ENCODE measurements at regions not wholly inside any gene's neighbourhood (a gene's known extent, or its start where the extent isn't known, plus 50 kb on each side); places are given as distances from the start of the nearest gene placed in this dataset.

DNA sequence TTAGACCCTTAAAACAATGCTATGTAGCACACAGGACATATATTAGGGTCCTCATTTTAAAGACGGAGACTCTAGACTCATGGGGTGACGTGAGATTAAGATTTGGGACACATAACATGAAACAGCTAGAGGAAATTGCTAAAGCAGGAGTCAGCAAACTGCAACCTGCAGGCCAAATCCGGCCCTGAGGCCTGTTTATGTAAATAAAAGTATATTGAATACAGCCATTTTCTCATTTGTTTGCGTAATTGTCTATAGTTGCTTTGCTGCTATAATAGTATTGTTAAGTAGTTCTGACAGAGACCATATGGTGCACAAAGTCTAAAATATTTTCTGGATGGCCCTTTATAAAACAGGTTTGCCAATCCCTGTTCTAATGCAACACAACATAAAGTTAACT is 115.5 kb downstream of the TMCO5A start (continued):
- TF ChIP-seq, protein P1, sequence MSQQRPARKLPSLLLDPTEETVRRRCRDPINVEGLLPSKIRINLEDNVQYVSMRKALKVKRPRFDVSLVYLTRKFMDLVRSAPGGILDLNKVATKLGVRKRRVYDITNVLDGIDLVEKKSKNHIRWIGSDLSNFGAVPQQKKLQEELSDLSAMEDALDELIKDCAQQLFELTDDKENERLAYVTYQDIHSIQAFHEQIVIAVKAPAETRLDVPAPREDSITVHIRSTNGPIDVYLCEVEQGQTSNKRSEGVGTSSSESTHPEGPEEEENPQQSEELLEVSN (IDR thresholded peaks at IDR 0.05): no peak
